ENCODE measurements at regions not wholly inside any gene's neighbourhood (a gene's known extent, or its start where the extent isn't known, plus 50 kb on each side); places are given as distances from the start of the nearest gene placed in this dataset.
A peak's percentile ranks its signal among the peaks of the same experiment; 100 is the strongest.
"Not testable (repeated sequence)": the region's sequence is repeated elsewhere in the genome, so short reads cannot be mapped to it uniquely, and the experiment has no call there.

- H3K4me3 ChIP-seq = no peak overlapping the region
- no peaks in the 10 kb centered on the region for H3K4me1 ChIP-seq (replicated peaks)
- TF ChIP-seq POLR2A (IDR thresholded peaks at IDR 0.05) (no peak), POLR2AphosphoS5 (IDR thresholded peaks at IDR 0.05) (no peak), CTCF (IDR thresholded peaks at IDR 0.05) (no peak)
- H3K36me3 ChIP-seq = no peaks in the 10 kb centered on the region
- no peaks in the 10 kb centered on the region for H3K27me3 ChIP-seq (replicated peaks; ENCODE audit: insufficient read depth)
- no peaks in the 10 kb centered on the region for H3K9me3 ChIP-seq
- H3K27ac ChIP-seq = no peak overlapping the region
- 88% methylated on average over 3 of the region's 3 CpGs for WGBS
- DNase-seq (ENCODE audit: low spot score) = no peak
- intact Hi-C loops (cut with DNase I) = no loop called here
These were observed 624.7 kb upstream of the ACO1 start for GRCh38 chr9:31759703-31760102.

- H3K9me3 ChIP-seq; H3K4me1 ChIP-seq (replicated peaks); DNase-seq (ENCODE audit: low spot score); H3K27ac ChIP-seq; intact Hi-C loops (cut with DNase I); H3K27me3 ChIP-seq (replicated peaks; ENCODE audit: insufficient read depth); H3K36me3 ChIP-seq; H3K4me3 ChIP-seq: not testable (repeated sequence)
- WGBS = 64% methylated on average over 3 of the region's 3 CpGs
These were observed 610.4 kb upstream of the ACO1 start for GRCh38 chr9:31774021-31774420.

- H3K27ac ChIP-seq = no peak overlapping the region
- TF ChIP-seq POLR2AphosphoS5 (IDR thresholded peaks at IDR 0.05) (no peak), CTCF (IDR thresholded peaks at IDR 0.05) (no peak), POLR2A (IDR thresholded peaks at IDR 0.05) (no peak)
- 38% methylated on average over 2 of the region's 2 CpGs for WGBS
- no peaks in the 10 kb centered on the region for H3K4me1 ChIP-seq (replicated peaks)
- H3K4me3 ChIP-seq = no peak overlapping the region
- no peaks in the 10 kb centered on the region for H3K27me3 ChIP-seq (replicated peaks; ENCODE audit: insufficient read depth)
- intact Hi-C loops (cut with DNase I) = no loop called here
- no peak for DNase-seq (ENCODE audit: low spot score)
- H3K36me3 ChIP-seq = no peaks in the 10 kb centered on the region
- H3K9me3 ChIP-seq = no peaks in the 10 kb centered on the region
These were observed 609.9 kb upstream of the ACO1 start for GRCh38 chr9:31774571-31774970.

GRCh38 chr9:31776471-31776870, 608.0 kb upstream of the ACO1 start:
- Histone ChIP-seq H3K9me3 (no peaks in the 10 kb centered on the region), H3K4me3 (no peak overlapping the region), H3K27me3 (replicated peaks; ENCODE audit: insufficient read depth) (no peaks in the 10 kb centered on the region), H3K36me3 (no peaks in the 10 kb centered on the region), H3K27ac (no peak overlapping the region), H3K4me1 (replicated peaks) (no peaks in the 10 kb centered on the region)
- intact Hi-C loops (cut with DNase I) = no loop called here
- DNase-seq (ENCODE audit: low spot score) = peak; percentile 33
- TF ChIP-seq CTCF (IDR thresholded peaks at IDR 0.05) = no peak
- peak; percentile 63 for TF ChIP-seq POLR2AphosphoS5 (IDR thresholded peaks at IDR 0.05)
- WGBS = 4% methylated on average over 3 of the region's 3 CpGs

- no peaks in the 10 kb centered on the region for H3K9me3 ChIP-seq
- intact Hi-C loops (cut with DNase I) = no loop called here
- TF ChIP-seq CTCF (IDR thresholded peaks at IDR 0.05) (no peak), POLR2A (IDR thresholded peaks at IDR 0.05) (no peak), POLR2AphosphoS5 (IDR thresholded peaks at IDR 0.05) (no peak)
- H3K36me3 ChIP-seq = no peaks in the 10 kb centered on the region
- H3K4me3 ChIP-seq = no peak overlapping the region
- no peak for DNase-seq (ENCODE audit: low spot score)
- H3K27me3 ChIP-seq (replicated peaks; ENCODE audit: insufficient read depth) = no peaks in the 10 kb centered on the region
- 53% methylated on average over 2 of the region's 2 CpGs for WGBS
- no peak overlapping the region for H3K27ac ChIP-seq
- H3K4me1 ChIP-seq (replicated peaks) = no peaks in the 10 kb centered on the region
These were observed 601.0 kb upstream of the ACO1 start for GRCh38 chr9:31783491-31783890.

All from prostate gland (tissue), 2 donors.